Psoas muscle (tissue), 7 donors: ENCODE measurements at regions not wholly inside any gene's neighbourhood (a gene's known extent, or its start where the extent isn't known, plus 50 kb on each side); places are given as distances from the start of the nearest gene placed in this dataset.
"Not testable (repeated sequence)": the region's sequence is repeated elsewhere in the genome, so short reads cannot be mapped to it uniquely, and the experiment has no call there.

ENCODE experiments used
- ATAC-seq, 4 donors: fragments of 200-7000 bp; cut with Tn5 transposase; one replicate each; pipeline ENCODE4 v1.9.1; 2020; ENCODE audit warnings: moderate library complexity in 3 of 4, mild to moderate bottlenecking in 2 of 4
- DNase-seq, 2 donors: peaks; one replicate each; pipeline ENCODE4 v3.0.0-alpha.2; 2020
- H3K27ac ChIP-seq: fragments of 200-600 bp; one replicate; pipeline ENCODE4 v1.8.0; 2022
- H3K27me3 ChIP-seq, 3 donors: fragments of 200-600 bp in 1 of 3; one replicate each; pipeline versions ENCODE4 v1.6.1 to v1.8.0; 2013 to 2022; ENCODE audit warnings: low read length in 2 of 3, mild to moderate bottlenecking in 2 of 3, moderate library complexity in 1 of 3; ENCODE audit not compliant: insufficient read depth in 3 of 3
- H3K36me3 ChIP-seq, 2 donors: fragments of 200-600 bp in 1 of 2; one replicate each; pipeline versions ENCODE4 v1.6.1 to v1.8.0; 2013 to 2022; ENCODE audit warnings: low read depth in 1 of 2, mild to moderate bottlenecking in 1 of 2, moderate library complexity in 1 of 2; ENCODE audit not compliant: insufficient read depth in 1 of 2
- H3K4me1 ChIP-seq: fragments of 200-600 bp; one replicate; pipeline ENCODE4 v1.8.0; 2022
- H3K4me3 ChIP-seq: fragments of 200-600 bp; one replicate; pipeline ENCODE4 v1.8.0; 2022; ENCODE audit warnings: mild to moderate bottlenecking
- H3K9me3 ChIP-seq: fragments of 200-600 bp; one replicate; pipeline ENCODE4 v1.8.0; 2022
- WGBS, 3 donors: extraction: QIAGEN DNeasy Blood & Tissue Kit; methylation state at CpG; one replicate each; pipeline versions ENCODE4 v1.1.6 to v1.1.7; 2013; 5-methylcytosine and 5-hydroxymethylcytosine counted together
- intact Hi-C, 2 donors: fragments of 100-400 bp; cut with DNase I; formaldehyde crosslinking; loops; one replicate each; pipeline versions ENCODE4 v1.11.0 to v1.14.2; 2022
- TF ChIP-seq, protein P1 (sequence below): fragments of 200-600 bp; IDR thresholded peaks from one replicate; pipeline ENCODE4 v1.8.0; 2022; ENCODE audit warnings: antibody characterized with exemption
- donor health status: healthy with polysubstance abuse.
- donor health status: DM: no; HTN: no; CAD: no; lungs with moderate emphysema.
- donor health status: Bipolar disorder and iron deficiency.
- donor health status: healthy.
- donor health status: DM: yes; HTN: yes; CAD: no.
- donor health status: DM: no; HTN: no; CAD: no.
- donor health status: DM: yes; HTN: yes; CAD: no.

DNA sequence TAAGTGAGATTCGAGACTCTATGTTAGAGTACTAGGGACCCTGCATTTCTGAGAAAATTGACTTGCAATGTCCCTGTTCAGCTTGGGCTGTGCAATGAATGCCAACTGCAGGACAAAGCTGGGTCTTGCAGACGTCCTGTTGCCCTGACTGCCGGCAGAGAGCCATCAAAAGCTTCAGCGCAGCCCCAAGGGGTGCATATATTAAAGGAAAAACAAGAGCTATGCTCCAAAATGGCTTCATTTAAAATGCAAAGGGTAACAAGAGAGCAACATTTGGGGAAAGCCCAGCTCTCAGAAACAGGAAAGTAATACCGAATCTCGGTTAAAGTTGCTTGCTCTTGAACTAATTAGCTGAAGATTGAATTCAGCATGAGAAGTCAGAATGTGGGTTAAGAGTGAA is 110.9 kb upstream of the PNPT1 start:
- Histone ChIP-seq H3K4me3 (no peak overlapping the region), H3K27ac (no peak overlapping the region), H3K4me1 (no peaks in the 10 kb centered on the region), H3K9me3 (no peaks in the 10 kb centered on the region), H3K27me3 (no peaks in the 10 kb centered on the region), H3K36me3 (no peaks in the 10 kb centered on the region)
- intact Hi-C loops = no loop called here
- ATAC-seq (no peak), DNase-seq (no peak)
- TF ChIP-seq, protein P1, sequence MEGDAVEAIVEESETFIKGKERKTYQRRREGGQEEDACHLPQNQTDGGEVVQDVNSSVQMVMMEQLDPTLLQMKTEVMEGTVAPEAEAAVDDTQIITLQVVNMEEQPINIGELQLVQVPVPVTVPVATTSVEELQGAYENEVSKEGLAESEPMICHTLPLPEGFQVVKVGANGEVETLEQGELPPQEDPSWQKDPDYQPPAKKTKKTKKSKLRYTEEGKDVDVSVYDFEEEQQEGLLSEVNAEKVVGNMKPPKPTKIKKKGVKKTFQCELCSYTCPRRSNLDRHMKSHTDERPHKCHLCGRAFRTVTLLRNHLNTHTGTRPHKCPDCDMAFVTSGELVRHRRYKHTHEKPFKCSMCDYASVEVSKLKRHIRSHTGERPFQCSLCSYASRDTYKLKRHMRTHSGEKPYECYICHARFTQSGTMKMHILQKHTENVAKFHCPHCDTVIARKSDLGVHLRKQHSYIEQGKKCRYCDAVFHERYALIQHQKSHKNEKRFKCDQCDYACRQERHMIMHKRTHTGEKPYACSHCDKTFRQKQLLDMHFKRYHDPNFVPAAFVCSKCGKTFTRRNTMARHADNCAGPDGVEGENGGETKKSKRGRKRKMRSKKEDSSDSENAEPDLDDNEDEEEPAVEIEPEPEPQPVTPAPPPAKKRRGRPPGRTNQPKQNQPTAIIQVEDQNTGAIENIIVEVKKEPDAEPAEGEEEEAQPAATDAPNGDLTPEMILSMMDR = no peak
- 19 to 26% (median 22%) methylated on average over 6 of the region's 6 CpGs for WGBS, 3 donors

DNA sequence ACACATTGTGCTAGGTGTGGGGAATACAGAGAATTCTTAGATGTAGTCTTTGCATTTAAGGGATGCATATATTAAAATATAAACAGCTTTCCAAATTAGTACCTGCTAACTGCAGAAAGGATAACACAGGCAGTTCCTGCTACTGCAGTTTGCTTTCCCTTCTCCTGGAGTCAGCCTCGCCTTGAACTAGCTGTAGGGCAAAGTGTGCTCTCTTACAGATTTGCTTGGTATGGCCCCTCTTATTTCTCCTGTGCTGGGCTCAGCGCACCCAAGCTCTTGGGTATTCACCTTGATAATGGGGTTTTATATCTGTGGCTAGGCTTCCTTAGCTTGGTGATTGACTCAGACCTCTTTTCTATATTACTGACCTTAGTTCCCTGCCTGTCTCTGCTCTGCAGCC is 108.4 kb upstream of the PNPT1 start:
- ATAC-seq = no peak

DNA sequence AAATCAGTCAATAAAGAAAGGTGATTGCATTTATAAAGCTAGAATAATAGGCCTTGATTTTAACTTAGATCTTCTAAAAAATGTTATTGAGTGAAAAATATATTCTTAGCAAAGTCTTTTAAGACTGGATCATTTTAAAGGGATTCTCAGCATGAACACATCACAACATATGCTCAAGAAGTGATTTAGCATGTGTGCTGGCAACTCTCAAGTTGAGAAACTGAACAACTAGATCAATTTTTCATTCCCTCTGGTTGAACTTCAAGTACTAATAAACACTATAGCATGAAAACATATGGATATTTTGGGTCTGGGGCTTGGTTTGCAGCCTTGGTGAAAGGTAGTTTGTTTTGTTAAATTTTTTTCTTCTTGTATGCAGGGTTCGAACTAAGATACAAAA is 107.8 kb upstream of the PNPT1 start:
- Histone ChIP-seq H3K36me3 (no peaks in the 10 kb centered on the region), H3K4me1 (no peaks in the 10 kb centered on the region), H3K27ac (no peak overlapping the region), H3K4me3 (no peak overlapping the region), H3K9me3 (no peaks in the 10 kb centered on the region), H3K27me3 (no peaks in the 10 kb centered on the region)
- DNase-seq (no peak), ATAC-seq (no peak)
- intact Hi-C loops = no loop called here
- WGBS, 3 donors = 80 to 89% (median 88%) methylated on average over 1 of the region's 1 CpG
- TF ChIP-seq, protein P1 = no peak

More for the DNA sequence above, 108.4 kb upstream of the PNPT1 start:
- intact Hi-C loops = no loop called here
- Histone ChIP-seq H3K27me3 (no peaks in the 10 kb centered on the region), H3K4me3 (no peak overlapping the region), H3K4me1 (no peaks in the 10 kb centered on the region), H3K9me3 (no peaks in the 10 kb centered on the region), H3K27ac (no peak overlapping the region), H3K36me3 (no peaks in the 10 kb centered on the region)
- no peak for DNase-seq
- WGBS, 3 donors = 80 to 94% (median 81%) methylated on average over 2 of the region's 2 CpGs
- TF ChIP-seq, protein P1 = no peak

DNA sequence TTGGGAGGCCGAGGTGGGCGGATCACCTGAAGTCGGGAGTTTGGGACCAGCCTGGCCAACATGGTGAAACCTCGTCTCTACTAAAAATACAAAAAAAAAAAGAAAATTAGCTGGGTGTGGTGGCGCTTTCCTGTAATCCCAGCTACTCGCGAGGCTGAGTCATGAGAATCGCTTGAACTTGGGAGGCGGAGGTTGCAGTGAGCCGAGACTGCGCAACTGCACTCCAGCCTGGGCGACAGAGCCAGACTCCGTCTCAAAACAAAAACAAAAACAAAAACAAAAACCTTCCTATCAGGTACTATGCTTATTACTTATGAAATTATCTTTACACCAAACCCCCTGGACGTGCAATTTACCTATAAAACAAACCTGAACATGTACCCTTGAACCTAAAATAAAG is 106.0 kb upstream of the PNPT1 start:
- H3K27ac ChIP-seq, DNase-seq, H3K9me3 ChIP-seq, H3K36me3 ChIP-seq, ATAC-seq, H3K4me1 ChIP-seq, intact Hi-C loops, H3K4me3 ChIP-seq, H3K27me3 ChIP-seq: not testable (repeated sequence)
- 93 to 95% (median 93%) methylated on average over 13 to 14 of the region's 14 CpGs for WGBS, 3 donors

DNA sequence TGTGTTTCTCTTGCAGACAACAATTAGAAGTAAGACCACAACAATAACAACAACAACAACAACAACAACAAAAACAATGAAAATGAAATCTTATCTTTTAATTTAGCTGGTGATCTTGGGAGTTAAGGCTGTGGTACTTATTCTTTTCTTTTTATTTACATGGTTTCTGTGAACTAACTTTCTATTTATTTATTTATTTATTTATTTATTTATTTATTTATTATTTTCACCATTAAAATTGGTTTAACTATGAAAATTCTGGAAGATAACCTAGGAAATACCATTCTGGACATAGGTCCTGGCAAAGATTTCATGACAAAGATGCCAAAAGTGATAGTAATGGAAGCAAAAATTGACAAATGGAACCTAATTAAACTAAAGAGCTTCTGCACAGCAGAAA is 102.5 kb upstream of the PNPT1 start:
- no peak overlapping the region for H3K27ac ChIP-seq
- no peaks in the 10 kb centered on the region for H3K27me3 ChIP-seq
- H3K4me3 ChIP-seq = no peak overlapping the region
- TF ChIP-seq, protein P1 = no peak
- H3K9me3 ChIP-seq = no peaks in the 10 kb centered on the region
- H3K36me3 ChIP-seq = no peaks in the 10 kb centered on the region
- no peak for DNase-seq
- intact Hi-C loops = no loop called here
- no peaks in the 10 kb centered on the region for H3K4me1 ChIP-seq
- ATAC-seq = no peak

DNA sequence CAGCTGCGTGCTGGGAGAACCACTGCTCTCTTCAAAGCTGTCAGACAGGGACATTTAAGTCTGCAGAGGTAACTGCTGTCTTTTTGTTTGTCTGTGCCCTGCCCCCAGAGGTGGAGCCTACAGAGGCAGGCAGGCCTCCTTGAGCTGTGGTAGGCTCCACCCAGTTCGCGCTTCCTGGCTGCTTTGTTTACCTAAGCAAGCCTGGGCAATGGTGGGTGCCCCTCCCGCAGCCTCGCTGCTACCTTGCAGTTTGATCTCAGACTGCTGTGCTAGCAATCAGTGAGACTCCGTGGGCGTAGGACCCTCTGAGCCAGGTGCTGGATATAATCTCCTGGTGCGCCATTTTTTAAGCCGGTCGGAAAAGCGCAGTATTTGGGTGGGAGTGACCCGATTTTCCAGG is 100.0 kb upstream of the PNPT1 start:
- H3K9me3 ChIP-seq, ATAC-seq, DNase-seq, H3K4me3 ChIP-seq, H3K27me3 ChIP-seq, H3K4me1 ChIP-seq, H3K36me3 ChIP-seq, intact Hi-C loops, H3K27ac ChIP-seq: not testable (repeated sequence)
- 91 to 97% (median 94%) methylated on average over 11 to 12 of the region's 12 CpGs for WGBS, 3 donors
